ENCODE measurements at regions not wholly inside any gene's neighbourhood (a gene's known extent, or its start where the extent isn't known, plus 50 kb on each side); places are given as distances from the start of the nearest gene placed in this dataset.

DNA sequence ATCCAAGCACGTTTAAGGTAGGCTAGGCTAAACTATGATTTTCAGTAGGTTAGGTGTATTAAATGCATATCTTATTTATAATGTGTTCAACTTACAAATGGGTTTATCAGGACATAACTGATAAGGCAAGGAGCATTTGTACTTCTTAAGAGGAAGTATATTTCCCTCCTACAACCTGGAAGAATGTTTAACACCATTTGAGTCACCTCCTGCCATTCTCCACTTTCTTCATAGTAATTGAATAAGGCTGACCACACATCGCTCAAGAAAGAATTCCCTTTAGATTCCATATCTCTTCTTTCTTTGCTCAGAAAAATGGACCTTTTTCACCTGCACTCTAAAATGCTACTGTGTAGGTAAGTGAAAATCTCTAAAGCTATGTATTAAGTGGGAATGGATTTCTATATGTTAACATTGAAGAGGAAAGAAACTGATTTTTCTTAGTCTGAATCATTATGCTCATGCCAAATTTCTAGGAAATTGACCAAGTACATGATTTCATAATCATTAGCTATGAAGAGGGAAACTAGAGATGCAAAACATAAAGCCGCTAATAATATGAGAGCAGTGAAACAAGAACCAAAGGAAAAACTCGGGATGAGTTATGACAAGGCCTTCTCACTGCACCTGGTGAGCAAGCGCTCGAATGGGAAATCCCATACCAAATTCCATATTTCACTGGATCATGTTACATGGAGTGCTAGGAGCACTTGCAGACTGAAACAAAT is 210.4 kb downstream of the ALDH8A1 start:
- DNase-seq = no peak

DNA sequence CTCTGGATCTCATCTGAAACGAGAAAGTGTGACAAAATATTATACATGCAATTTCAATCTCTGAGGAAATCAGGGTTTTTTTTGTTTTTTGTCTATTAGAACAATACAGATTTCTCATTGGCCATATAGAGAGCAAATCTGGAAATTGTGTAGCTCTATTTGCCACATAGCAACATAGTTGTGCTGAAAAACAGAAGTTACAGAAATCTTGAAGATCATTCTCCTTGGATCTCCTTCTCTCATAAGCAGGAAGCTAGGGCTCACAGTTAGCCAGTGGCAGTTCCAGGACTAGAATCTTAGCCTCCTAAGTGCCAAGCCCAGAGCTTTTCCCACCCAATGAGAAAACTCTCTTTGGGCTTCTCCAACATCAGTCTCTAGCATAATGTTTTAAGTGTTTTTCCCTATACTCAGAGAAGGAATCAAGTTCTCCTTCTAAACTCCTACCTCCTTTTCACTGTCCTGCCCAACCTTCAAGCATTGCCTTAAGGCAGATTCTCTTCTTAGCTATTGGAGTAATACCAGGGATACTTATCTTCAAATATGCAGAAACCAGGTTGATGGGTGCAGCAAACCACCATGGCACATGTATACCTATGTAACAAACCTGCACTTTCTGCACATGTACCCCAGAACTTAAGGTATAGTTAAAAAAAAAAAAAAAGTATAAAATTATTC is 211.6 kb downstream of the ALDH8A1 start:
- no peak for DNase-seq

DNA sequence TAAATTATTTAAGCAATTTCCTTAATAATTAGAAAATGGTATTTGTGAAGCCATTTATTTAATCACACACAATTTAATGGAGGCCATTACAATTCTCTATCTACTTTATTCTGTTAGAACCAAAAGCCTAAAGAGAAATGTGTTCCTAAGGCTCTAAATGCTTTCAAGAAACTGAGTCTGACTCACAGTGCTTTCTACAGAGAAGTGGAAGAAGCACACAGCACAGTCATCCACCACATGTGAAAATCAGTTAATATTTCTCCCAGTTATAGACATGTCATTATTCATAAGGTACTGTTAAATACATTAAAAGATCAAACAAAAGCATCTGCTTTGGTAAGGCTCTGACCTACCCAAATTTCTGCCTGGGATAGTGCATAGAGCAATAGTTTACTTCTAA is 214.4 kb downstream of the ALDH8A1 start:
- no peak for DNase-seq

DNA sequence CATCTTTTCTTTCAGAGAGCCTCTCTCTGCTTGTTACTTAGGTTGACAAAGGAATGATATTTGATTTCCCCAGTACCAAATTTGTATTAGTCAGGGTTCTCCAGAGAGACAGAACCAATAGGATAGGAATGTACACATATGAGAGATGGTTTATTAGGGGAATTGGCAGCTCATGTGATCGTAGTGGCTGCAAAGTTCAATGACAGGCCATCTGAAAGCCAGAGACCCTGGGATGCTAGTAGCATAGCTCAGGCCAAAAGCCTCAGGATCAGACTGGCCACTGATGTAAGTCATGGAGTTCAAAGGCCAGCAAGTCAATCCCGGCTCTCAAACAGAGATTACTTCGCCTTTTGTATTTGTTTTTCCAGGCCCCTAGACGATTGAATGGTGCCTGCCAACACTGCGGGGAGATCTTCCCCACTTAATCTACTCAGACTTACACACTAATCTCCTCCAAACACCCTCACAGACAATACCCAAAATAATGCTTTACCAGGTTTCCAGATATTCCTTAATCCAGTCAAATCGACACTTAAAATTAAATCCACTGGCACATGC is 215.5 kb downstream of the ALDH8A1 start:
- DNase-seq = no peak

DNA sequence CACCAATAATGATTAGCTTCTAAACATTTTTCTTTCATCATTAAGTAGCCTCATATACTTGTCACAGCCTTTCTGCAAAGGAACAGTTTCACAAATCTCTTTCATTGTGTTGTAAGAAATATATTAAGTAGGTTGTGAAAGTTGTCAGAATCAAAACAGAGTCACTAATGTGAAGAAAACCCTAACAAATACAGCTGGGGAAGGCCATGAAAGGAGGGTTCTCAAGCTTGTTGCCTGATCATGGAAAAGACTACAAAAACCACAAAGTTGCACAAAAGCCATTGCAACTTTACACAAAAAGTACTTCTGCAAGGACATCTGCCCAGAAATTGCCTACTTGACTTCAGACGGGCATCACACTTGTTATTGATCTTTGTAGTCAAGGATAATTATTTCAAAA is 216.1 kb downstream of the ALDH8A1 start:
- DNase-seq = no peak

DNA sequence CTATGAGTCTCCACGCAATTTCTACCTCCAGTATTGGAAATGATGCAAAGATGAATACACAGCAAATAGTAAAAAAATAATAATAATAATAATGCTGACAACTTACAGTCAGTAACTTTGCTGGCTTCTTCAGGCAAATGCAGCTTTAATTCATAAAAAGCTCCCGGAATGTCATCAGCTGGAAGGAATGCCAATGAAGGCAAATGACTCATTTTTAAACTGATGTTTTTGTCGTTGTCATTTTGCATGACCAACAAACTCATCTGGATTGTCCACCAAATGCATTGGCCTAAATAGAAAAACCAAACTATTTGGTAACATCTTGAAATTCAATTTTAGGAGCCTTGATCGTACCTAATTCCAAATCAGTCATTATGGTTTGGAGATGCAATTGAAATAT is 217.1 kb downstream of the ALDH8A1 start:
- no peak for DNase-seq

DNA sequence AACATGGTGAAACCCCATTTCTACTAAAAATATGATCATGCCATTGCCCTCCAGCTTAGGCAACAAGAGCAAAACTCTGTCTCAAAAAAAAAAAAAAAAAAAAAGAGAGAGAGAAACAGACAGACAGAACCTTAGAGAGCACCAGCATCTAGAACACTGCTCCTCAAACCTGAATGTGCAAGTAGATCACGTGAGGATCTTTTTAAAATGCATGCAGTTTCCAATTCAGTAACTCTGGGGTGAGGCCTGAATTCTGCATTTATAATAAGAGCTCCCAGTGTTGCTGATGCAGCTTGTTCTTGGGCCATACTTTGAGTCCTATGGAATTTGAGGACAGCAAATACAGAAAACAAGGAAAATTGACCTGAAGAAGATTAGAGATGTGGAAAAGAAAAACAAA is 218.3 kb downstream of the ALDH8A1 start:
- no peak for DNase-seq

DNA sequence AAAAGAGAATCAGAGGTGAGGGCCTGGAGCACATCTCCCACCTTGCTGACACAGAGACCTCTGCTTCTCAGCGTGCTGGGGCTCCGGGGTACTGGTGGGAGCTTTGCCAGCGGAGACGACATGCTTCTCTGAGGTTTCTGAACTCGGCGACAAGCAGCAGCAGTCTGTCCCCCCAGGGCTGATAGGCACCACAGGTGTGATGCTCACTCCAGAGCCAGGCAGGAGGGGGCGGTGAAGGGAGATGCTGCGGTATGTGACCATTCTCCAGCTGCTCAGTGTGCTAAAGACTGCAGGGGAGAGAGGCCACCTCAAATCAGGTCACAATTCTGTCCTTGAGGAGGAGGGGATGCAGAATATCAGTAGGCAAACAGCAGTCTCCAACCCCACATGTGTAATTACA is 219.9 kb downstream of the ALDH8A1 start:
- no peak for DNase-seq

DNA sequence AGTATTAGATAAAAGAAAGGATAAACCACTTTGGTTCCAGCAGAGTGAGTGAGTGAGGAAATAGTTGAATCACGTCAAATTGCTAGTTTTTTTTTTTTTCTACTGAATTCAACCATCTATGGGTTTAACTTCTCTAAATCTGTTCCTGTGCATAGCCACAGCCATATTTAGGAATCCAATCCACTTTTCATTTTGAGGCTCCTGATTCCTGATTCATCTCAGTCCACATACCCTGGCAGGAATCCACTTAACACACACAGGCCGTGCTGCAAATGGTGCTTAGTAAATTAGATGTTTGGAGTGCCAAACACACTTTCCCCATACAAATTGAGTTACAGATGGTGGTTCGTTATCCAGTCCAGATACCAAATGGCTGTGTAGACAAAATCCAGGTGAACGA is 220.3 kb downstream of the ALDH8A1 start:
- peak; percentile 43 for DNase-seq

DNA sequence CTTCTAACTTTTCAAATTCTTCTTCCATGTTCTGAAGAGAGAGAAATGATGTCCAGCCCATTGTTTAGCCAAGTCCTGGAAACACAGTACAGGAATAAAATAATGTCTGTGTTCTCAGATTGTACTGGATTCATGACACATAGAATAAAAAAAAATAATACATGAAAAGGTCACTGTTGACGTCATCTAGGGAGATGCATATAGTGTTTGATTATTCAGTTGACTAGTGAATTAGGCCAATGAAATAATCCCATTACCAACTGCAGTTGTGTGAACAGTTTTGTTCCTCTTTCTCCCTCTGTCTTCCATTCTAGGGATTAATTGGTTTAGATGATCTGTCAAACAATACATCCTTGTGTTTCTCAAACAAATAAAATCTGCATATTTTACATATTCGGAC is 222.8 kb downstream of the ALDH8A1 start:
- DNase-seq = no peak

DNA sequence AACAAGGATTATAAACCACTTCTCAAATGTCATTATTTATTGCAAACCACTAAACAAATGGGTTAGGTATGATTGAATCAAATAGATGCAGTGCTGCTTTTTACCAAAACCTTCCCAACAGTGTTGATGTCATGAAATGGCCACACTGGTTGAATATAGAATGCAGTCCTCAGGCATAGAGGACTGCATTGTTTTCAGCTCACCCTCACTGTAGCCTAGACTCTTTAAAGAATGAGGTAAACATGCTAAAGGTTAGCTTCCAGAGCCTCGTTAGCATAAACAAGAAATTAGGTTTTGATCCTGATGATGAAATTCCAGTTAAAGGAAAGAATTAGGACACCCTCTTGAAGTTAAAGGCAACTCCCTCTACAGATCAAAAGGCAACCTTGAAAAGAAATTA is 224.3 kb downstream of the ALDH8A1 start:
- DNase-seq = no peak

DNA sequence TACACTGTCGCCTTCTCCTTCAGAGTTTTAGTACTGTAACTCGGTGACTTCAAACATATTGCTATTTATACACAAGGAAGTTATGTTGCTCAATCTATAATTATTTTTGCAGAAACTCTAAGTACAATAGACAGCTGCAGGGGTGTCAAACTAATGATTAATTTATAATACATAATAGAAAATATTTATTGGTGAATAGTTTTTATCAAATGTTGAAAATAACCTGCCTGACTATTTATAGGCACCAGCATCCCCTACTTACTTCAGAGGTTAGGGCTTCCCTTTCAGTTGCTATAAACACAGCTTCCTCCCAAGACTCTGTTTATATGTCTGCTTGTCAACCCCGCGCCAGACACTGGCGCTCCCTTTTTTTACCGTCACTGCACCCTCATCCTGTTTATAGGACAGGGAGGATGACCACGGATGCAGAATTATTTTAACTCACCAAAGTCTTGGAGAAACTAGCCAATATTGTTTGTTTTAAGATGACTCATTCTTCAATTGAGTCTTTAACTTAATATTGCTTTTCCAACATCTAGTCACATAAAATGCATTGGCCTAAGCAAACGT is 225.0 kb downstream of the ALDH8A1 start:
- DNase-seq = no peak

DNA sequence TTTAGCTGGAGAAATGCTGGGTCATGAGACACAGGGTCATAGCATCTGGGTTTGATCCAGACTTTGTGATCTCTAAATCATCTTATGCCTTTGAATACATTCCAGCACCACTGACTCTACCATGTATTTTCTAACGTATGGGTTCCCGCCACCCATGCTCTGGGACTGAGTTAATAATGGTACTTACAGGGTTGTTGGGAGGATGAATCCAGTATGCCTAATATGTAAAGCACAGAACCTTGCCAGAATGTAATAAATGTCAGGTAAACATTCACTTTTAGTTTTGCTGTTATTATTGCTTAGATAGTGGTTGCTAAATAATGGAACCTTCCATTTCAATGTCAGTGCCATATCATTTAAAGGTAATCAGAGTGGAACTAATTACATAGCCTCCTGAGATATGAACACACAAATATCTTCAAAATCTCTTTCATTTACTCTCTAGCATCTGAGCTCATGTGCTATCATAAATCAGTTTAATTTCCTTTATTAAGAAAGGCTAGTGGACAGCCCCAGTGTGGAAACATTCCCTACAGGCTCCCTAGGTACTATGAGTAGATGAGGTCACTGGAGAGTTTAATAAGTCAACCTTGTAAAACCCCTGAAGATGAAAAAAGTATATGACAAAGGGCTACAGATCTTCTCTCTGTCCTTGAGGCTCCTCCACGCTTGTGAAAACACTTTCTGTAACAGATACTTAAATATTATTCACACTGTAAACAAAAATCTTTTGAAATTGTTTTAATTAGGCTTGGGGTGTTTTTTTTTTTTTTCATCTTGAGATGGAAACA is 226.6 kb downstream of the ALDH8A1 start:
- no peak for DNase-seq

DNA sequence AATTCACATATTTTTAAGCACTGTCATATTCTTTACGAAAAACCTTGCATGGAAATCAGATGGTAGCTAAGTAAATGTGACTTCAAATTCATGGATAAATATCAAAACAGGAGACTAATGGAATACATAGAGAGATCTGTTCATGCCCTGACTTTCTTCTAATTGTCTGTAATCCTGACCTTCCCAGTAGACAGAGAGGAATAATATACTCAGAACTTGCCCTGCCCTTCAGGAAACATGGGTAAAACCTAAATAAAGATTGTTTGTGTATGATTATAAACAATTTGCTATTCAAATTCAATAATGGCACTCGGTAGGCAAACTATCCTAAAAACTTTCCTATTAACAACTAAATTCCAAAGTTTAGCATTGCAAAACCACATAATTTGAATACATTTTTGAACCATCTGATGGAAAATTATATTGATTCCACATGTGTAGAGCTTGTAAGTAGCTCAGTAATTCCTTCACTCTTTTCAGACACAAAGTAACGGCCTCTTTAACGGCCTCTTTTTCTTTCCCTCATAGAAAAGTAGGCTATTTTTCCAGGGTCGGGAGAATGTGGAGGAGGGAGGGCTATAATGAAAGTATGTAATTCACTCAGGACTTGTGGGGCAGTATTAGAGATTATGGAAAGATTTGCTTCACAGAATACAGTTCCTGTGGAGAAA is 227.6 kb downstream of the ALDH8A1 start:
- no peak for DNase-seq

DNA sequence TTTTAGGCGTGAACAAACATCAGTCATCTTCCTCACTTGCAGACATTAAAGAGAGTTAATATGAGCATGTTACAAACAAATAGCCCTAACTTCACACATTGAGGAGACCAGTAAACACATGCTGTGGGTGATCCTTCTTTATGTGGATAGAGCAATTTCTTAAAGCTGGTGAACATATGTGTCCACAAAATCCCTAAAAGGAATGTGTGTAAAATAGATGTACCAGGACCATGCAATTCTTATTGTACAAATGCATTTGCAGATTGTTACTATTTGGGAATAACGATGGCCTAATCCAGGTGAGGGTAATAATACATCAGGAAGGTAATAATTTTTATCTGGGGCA is 228.9 kb downstream of the ALDH8A1 start:
- no peak for DNase-seq

DNA sequence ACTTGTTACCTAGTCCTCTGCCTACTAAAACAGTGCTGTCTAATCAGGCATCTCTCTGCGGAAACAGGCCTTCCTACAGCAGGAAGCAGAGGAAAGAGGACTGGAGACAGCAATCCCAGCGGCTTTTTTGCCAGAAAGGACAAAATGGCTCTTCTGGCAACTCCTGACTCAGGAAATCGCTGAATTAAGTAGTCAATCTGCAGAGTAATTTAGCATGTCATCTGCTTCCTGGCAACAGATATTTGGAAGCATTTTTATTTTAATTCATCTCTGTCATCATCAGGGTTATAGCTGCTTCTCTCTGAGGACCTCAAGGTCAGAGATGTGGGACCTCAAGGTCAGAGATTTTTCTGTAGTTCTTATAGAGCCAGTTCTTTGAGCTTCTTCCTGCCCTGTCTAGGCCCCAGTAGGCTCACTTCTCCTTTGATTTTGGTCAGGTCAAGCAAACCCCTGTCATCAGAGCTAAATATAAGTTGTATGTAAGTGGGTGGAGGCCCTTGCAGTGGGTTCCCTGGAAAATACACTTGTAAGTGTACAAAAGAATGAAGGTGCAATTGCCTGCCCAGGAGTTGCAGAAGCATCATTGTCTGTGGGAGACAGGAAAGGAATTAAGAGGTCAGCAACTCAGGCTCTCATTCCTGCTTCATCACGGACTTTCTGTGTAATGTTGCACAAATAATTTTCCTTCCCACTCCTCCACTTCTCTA is 229.4 kb downstream of the ALDH8A1 start:
- no peak for DNase-seq

DNA sequence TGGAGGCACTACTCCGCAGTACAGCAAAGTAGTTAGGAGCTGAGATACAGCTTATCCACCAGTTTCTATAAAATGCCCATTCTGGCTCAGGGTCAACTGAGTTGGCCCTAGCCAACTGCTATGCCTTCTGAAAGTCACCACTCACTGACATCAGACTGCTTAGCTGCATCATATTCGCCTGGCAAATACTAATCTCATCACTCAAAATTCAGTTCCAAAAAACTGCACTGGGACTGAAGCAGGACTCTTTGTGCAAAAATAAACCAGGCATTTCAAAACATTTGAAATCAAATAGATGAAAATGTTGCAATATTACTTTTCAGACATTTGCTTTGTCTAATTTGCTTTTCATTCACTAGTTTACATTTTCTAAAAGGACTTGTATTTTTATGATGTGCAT is 230.0 kb downstream of the ALDH8A1 start:
- no peak for DNase-seq

DNA sequence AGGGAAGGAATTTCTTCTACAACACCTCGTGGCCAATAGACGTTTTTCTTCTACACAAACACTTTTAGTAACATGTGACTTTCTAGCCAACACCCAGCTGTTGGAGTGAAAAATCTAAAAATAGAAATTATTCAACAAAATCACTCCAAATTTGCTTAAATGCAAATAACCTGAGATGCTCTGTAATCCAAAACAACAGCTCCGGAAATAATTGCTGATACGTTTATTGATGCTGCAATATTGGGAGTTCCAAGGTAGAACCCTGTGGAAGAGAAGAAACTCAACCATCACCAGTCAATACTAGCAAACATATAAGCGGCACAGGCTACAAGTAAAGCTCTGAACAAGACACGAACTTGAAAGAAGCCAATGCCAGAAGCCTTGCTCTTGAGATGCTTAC is 230.6 kb downstream of the ALDH8A1 start:
- no peak for DNase-seq

DNA sequence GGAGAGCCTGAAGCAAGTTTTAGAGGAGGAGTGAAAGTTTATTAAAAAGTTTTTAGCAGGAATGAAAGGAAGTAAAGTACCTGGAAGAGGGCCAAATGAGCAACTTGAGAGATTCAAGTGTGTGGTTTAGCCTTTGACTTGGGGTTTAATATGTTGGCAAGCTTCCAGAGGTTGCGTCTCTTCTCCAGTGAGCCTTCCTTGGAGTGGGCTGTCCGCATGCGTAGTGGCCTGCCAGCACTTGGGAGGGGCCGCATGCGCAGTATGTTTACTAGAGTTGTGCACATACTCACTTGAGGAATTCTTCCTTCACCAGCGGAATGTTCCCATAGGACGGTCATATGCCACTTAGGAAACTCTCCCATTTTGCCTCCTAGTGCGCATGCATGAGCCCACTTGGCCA is 235.2 kb downstream of the ALDH8A1 start:
- DNase-seq = no peak

DNA sequence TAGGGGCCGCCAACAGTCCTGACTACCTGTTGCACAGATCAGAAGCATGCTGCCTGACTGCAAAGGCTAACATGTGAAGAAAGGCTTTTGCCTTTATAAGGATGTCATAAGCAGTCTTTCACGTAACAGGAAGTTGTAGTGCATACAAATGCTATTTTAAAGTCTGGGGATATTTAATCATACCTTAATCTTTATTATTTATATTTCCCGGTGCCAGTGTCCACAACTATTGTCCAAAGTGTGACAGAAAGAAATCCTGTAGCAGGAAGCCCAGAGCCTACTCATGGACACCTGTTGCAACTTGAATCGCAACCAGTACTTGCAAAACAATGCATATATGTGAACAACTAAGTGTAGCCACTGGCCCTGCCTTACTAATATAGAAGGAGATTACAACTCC is 235.8 kb downstream of the ALDH8A1 start:
- DNase-seq = no peak

DNA sequence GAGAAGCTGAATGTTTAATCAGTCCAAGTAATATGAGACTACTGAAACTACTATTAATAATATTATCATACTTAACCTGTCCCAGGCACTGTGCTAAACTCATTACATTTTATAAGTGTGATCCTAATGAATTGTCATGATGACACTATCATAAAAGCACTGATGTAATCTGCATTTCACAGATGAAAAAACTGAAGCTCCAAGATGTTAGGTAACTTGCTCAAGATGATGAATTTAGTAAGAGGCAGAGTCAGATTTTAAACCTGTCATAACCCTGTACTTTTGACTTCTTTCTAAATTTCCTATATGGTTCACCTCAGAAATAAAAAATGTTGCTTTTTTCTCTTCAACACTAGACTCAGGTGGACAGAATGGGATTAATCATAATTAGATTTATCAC is 237.6 kb downstream of the ALDH8A1 start:
- no peak for DNase-seq

DNA sequence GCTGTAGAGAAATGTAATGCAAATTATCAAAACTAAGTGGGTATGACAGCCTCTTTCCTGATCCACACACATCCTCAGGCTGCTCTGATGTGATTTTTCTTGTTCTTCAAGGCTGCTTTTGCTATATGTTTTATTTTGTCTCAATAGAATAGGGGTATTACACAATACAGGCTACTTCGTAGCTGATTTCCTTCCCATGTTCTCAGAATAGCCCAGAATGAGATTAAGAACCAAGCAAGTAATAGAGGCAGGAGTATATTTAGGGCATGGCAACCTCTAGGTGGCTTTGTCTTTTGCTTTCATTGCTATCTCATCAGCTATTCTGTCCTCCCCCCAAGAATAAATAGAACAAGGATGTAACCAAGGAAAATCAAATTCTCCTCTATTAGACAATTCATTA is 241.8 kb downstream of the ALDH8A1 start:
- DNase-seq = no peak

All from NCI-H1694 treated with DMSO at 0.1 percent for 48 hours (cell line).